Right lobe of liver (tissue), 4 donors: ENCODE measurements at regions not wholly inside any gene's neighbourhood (a gene's known extent, or its start where the extent isn't known, plus 50 kb on each side); places are given as distances from the start of the nearest gene placed in this dataset.

ENCODE experiments used
- POLR2A ChIP-seq: fragments of 450-650 bp; IDR thresholded peaks from one replicate; pipeline ENCODE4 v1.6.1; 2017; ENCODE audit warnings: antibody characterized with exemption, mild to moderate bottlenecking
- TF ChIP-seq, protein P1 (sequence below), 4 donors: fragments of 200-600 bp in 3 of 4; fragments of 450-650 bp in 1 of 4; IDR thresholded peaks; one replicate each; pipeline versions ENCODE4 v1.5.1 to v1.8.0; 2016 to 2022; ENCODE audit warnings: antibody characterized with exemption in 4 of 4, mild to moderate bottlenecking in 2 of 4
- donor health status: DM: no; HTN: no; CAD: no.
- donor health status: DM: no; HTN: no; CAD: no.
- donor health status: DM: no; HTN: yes; CAD: no.

DNA sequence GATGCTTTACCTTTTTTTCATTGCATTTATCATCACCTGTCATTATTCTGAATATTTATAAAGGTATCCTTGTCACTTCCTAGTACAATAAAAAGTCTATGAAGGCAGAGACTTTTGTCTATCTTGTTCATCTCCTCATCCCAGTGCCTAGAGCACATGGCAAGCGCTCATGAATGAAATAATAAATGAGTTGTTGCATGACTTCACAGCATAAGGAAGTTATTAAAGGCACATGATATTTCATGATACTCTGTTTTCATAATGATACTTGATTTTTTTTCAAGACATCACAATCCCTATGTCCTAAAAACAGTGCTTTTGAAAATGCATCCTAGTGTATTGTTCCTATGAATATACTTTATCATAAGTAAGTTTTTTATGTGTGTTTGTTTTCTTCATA, 310.6 kb upstream of the RSPO3 start:
- TF ChIP-seq, protein P1, sequence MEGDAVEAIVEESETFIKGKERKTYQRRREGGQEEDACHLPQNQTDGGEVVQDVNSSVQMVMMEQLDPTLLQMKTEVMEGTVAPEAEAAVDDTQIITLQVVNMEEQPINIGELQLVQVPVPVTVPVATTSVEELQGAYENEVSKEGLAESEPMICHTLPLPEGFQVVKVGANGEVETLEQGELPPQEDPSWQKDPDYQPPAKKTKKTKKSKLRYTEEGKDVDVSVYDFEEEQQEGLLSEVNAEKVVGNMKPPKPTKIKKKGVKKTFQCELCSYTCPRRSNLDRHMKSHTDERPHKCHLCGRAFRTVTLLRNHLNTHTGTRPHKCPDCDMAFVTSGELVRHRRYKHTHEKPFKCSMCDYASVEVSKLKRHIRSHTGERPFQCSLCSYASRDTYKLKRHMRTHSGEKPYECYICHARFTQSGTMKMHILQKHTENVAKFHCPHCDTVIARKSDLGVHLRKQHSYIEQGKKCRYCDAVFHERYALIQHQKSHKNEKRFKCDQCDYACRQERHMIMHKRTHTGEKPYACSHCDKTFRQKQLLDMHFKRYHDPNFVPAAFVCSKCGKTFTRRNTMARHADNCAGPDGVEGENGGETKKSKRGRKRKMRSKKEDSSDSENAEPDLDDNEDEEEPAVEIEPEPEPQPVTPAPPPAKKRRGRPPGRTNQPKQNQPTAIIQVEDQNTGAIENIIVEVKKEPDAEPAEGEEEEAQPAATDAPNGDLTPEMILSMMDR (IDR thresholded peaks at IDR 0.05): no peak
- TF ChIP-seq POLR2A: no peak
